WTC11 (cell line): ENCODE measurements at regions not wholly inside any gene's neighbourhood (a gene's known extent, or its start where the extent isn't known, plus 50 kb on each side); places are given as distances from the start of the nearest gene placed in this dataset.

Experiments
- ATAC-seq: fragments of 200-7000 bp; cut with Tn5 transposase; 2 replicates; pipeline ENCODE4 v1.10.0; 2021; ENCODE audit warnings: mild to moderate bottlenecking, moderate library complexity
- CTCF ChIA-PET: fragments of 300-600 bp; sonication (Branson Sonifier 250); formaldehyde crosslinking; loops from one replicate; lab custom pipeline; 2021; ENCODE audit warnings: antibody characterized with exemption; lab: Charles Lee
- POLR2A ChIA-PET: fragments of 350-600 bp; sonication (Branson Sonifier 250); formaldehyde crosslinking; loops from one replicate; lab custom pipeline; 2021; ENCODE audit warnings: antibody characterized with exemption; lab: Charles Lee
- DNase-seq: peaks from one replicate; pipeline ENCODE4 v3.0.0; 2021; ENCODE audit warnings: low spot score
- H3K27ac Mint-ChIP-seq: 2 replicates; pipeline ENCODE4 v1.8.0; 2021; ENCODE audit warnings: mixed read lengths
- H3K27me3 Mint-ChIP-seq: 2 replicates; pipeline ENCODE4 v1.8.0; 2021; ENCODE audit warnings: low read depth, mild to moderate bottlenecking, moderate library complexity, mixed read lengths
- H3K36me3 Mint-ChIP-seq: 2 replicates; pipeline ENCODE4 v1.8.0; 2021; ENCODE audit warnings: mixed read lengths
- H3K4me1 Mint-ChIP-seq: 2 replicates; pipeline ENCODE4 v1.8.0; 2022; ENCODE audit warnings: mixed read lengths
- H3K4me3 Mint-ChIP-seq: 2 replicates; pipeline ENCODE4 v1.8.0; 2021; ENCODE audit warnings: mild to moderate bottlenecking, moderate library complexity, mixed read lengths
- H3K9me3 Mint-ChIP-seq: 2 replicates; pipeline ENCODE4 v1.8.0; 2021; ENCODE audit warnings: mixed read lengths
- CREM ChIP-seq: sonication (generic); formaldehyde crosslinking; IDR thresholded peaks from 2 replicates; pipeline ENCODE4 v1.8.1; 2022; ENCODE audit warnings: mild to moderate bottlenecking, missing genetic modification reagents, moderate library complexity
- FOXJ3 ChIP-seq: sonication (generic); formaldehyde crosslinking; IDR thresholded peaks from 2 replicates; pipeline ENCODE4 v1.9.0; 2021; ENCODE audit warnings: missing genetic modification reagents, mild to moderate bottlenecking, borderline replicate concordance
- FOXP1 ChIP-seq: sonication (generic); formaldehyde crosslinking; IDR thresholded peaks from 2 replicates; pipeline ENCODE4 v1.8.0; 2022; ENCODE audit warnings: missing genetic modification reagents, mild to moderate bottlenecking, moderate library complexity, borderline replicate concordance
- GRHL2 ChIP-seq: fragments of 250-450 bp; sonication (Bioruptor Pico); IDR thresholded peaks from 2 replicates; pipeline ENCODE4 v1.8.0; 2022; ENCODE audit warnings: mild to moderate bottlenecking, moderate library complexity; ENCODE audit not compliant: insufficient replicate concordance, severe bottlenecking
- MXD4 ChIP-seq: fragments of 250-450 bp; sonication (Bioruptor Pico); IDR thresholded peaks from 2 replicates; pipeline ENCODE4 v1.8.0; 2021; ENCODE audit warnings: mild to moderate bottlenecking, moderate library complexity, borderline replicate concordance
- SMAD4 ChIP-seq: sonication (generic); formaldehyde crosslinking; IDR thresholded peaks from 2 replicates; pipeline ENCODE4 v1.8.0; 2022; ENCODE audit warnings: mild to moderate bottlenecking, missing genetic modification reagents
- TF ChIP-seq, protein P1 (sequence below): sonication (generic); formaldehyde crosslinking; conservative IDR thresholded peaks from 2 replicates; pipeline ENCODE4 v1.8.1; 2023; ENCODE audit warnings: mild to moderate bottlenecking, low read depth, missing genetic modification reagents, moderate library complexity
- TF ChIP-seq, protein P2 (sequence below): sonication (generic); formaldehyde crosslinking; IDR thresholded peaks from 2 replicates; pipeline ENCODE4 v1.8.0; 2022; ENCODE audit warnings: mild to moderate bottlenecking, missing genetic modification reagents
- TF ChIP-seq, protein P3 (sequence below): fragments of 250-450 bp; sonication (Bioruptor Pico); IDR thresholded peaks from 2 replicates; pipeline ENCODE4 v1.9.0; 2021; ENCODE audit warnings: moderate library complexity, mild to moderate bottlenecking, inconsistent platforms, borderline replicate concordance
- TF ChIP-seq, protein P4 (sequence below): sonication (generic); formaldehyde crosslinking; IDR thresholded peaks from 2 replicates; pipeline ENCODE4 v1.8.1; 2023; ENCODE audit warnings: mild to moderate bottlenecking, missing genetic modification reagents, moderate library complexity
- TF ChIP-seq, protein P5 (sequence below): sonication (generic); formaldehyde crosslinking; conservative IDR thresholded peaks from 2 replicates; pipeline ENCODE4 v1.8.1; 2022; ENCODE audit warnings: mild to moderate bottlenecking, missing genetic modification reagents
- TF ChIP-seq, protein P6 (sequence below): fragments of 250-450 bp; sonication (Bioruptor Pico); IDR thresholded peaks from 2 replicates; pipeline ENCODE4 v2.1.2; 2022; ENCODE audit warnings: mild to moderate bottlenecking, moderate library complexity
- TF ChIP-seq, protein P7 (sequence below): fragments of 250-450 bp; sonication (Bioruptor Pico); conservative IDR thresholded peaks from 2 replicates; pipeline ENCODE4 v1.9.0; 2021; ENCODE audit warnings: mild to moderate bottlenecking
- TF ChIP-seq, protein P8 (sequence below): fragments of 250-450 bp; sonication (Bioruptor Pico); IDR thresholded peaks from 2 replicates; pipeline ENCODE4 v1.9.0; 2021; ENCODE audit warnings: mild to moderate bottlenecking, borderline replicate concordance
- TF ChIP-seq, protein P9 (sequence below): fragments of 200-600 bp; IDR thresholded peaks from 2 replicates; pipeline ENCODE4 v1.8.0; 2022; ENCODE audit warnings: antibody characterized with exemption
- TF ChIP-seq, protein P10 (sequence below): sonication (generic); formaldehyde crosslinking; IDR thresholded peaks from 2 replicates; pipeline ENCODE4 v1.8.1; 2022; ENCODE audit warnings: missing genetic modification reagents, borderline replicate concordance

DNA sequence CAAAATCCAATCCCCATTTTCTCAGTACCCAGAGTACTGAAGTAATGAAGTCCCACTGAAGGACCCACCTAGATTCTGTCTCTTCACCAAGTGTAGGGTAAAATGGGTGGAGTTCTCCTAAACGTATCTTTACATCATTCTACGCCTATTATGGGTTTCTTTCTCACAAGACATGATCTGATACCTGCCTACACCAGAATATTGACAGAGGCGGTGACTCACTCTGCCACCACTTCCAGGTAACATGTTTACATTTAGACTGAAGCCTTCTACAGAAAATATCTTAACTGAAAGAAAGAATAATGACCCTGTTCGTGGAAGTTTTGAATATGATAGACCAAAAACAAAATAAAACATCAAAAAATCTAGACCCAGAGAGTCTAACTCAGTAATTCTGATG lies 89.8 kb downstream of the BTG1 start (continued):
- TF ChIP-seq, protein P1, sequence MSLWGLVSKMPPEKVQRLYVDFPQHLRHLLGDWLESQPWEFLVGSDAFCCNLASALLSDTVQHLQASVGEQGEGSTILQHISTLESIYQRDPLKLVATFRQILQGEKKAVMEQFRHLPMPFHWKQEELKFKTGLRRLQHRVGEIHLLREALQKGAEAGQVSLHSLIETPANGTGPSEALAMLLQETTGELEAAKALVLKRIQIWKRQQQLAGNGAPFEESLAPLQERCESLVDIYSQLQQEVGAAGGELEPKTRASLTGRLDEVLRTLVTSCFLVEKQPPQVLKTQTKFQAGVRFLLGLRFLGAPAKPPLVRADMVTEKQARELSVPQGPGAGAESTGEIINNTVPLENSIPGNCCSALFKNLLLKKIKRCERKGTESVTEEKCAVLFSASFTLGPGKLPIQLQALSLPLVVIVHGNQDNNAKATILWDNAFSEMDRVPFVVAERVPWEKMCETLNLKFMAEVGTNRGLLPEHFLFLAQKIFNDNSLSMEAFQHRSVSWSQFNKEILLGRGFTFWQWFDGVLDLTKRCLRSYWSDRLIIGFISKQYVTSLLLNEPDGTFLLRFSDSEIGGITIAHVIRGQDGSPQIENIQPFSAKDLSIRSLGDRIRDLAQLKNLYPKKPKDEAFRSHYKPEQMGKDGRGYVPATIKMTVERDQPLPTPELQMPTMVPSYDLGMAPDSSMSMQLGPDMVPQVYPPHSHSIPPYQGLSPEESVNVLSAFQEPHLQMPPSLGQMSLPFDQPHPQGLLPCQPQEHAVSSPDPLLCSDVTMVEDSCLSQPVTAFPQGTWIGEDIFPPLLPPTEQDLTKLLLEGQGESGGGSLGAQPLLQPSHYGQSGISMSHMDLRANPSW = no peak
- TF ChIP-seq, protein P2, sequence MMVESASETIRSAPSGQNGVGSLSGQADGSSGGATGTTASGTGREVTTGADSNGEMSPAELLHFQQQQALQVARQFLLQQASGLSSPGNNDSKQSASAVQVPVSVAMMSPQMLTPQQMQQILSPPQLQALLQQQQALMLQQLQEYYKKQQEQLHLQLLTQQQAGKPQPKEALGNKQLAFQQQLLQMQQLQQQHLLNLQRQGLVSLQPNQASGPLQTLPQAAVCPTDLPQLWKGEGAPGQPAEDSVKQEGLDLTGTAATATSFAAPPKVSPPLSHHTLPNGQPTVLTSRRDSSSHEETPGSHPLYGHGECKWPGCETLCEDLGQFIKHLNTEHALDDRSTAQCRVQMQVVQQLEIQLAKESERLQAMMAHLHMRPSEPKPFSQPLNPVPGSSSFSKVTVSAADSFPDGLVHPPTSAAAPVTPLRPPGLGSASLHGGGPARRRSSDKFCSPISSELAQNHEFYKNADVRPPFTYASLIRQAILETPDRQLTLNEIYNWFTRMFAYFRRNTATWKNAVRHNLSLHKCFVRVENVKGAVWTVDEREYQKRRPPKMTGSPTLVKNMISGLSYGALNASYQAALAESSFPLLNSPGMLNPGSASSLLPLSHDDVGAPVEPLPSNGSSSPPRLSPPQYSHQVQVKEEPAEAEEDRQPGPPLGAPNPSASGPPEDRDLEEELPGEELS (CRISPR knock-in tag) = no peak
- TF ChIP-seq CREM (CRISPR knock-in tag) = no peak

DNA sequence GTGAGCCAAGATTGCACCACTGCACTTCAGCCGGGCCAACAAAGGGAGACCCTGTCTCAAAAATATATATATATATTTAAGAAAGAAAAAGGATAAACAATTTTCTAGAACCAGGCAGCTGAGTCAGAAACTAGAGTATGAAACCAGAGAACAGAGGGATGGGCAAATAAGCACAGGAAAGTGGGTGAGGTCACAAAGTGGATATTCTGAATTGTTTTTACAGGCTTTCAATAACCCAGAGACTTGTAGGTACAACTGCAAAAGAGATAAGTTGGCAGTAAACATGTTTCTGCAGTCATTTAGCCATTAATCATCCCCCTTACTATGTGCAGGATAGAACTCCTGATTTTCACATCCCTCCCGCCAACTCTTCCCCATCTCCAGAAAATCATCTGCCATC lies 94.2 kb downstream of the BTG1 start:
- ChIA-PET CTCF (no interaction called here), POLR2A (no interaction called here)
- DNase-seq (no peak), ATAC-seq (no peak)
- Mint-ChIP-seq H3K9me3 (peaks cover 11% of the 10 kb centered on the region), H3K4me3 (no peak overlapping the region), H3K4me1 (peaks cover 9% of the 10 kb centered on the region; the same call in 1 of the 2 replicates), H3K27me3 (no peaks in the 10 kb centered on the region), H3K36me3 (peaks cover 7% of the 10 kb centered on the region), H3K27ac (no peak overlapping the region)
- TF ChIP-seq, protein P3, sequence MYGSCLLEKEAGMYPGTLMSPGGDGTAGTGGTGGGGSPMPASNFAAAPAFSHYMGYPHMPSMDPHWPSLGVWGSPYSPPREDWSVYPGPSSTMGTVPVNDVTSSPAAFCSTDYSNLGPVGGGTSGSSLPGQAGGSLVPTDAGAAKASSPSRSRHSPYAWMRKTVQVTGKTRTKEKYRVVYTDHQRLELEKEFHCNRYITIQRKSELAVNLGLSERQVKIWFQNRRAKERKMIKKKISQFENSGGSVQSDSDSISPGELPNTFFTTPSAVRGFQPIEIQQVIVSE (CRISPR knock-in tag) = no peak
- TF ChIP-seq SMAD4 (CRISPR knock-in tag) (no peak), FOXP1 (CRISPR knock-in tag) (no peak), MXD4 (no peak), GRHL2 (CRISPR knock-in tag) (no peak), FOXJ3 (no peak)
- TF ChIP-seq, protein P4, sequence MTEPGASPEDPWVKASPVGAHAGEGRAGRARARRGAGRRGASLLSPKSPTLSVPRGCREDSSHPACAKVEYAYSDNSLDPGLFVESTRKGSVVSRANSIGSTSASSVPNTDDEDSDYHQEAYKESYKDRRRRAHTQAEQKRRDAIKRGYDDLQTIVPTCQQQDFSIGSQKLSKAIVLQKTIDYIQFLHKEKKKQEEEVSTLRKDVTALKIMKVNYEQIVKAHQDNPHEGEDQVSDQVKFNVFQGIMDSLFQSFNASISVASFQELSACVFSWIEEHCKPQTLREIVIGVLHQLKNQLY (CRISPR knock-in tag) = no peak
- TF ChIP-seq, protein P5, sequence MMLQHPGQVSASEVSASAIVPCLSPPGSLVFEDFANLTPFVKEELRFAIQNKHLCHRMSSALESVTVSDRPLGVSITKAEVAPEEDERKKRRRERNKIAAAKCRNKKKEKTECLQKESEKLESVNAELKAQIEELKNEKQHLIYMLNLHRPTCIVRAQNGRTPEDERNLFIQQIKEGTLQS = no peak
- TF ChIP-seq, protein P6, sequence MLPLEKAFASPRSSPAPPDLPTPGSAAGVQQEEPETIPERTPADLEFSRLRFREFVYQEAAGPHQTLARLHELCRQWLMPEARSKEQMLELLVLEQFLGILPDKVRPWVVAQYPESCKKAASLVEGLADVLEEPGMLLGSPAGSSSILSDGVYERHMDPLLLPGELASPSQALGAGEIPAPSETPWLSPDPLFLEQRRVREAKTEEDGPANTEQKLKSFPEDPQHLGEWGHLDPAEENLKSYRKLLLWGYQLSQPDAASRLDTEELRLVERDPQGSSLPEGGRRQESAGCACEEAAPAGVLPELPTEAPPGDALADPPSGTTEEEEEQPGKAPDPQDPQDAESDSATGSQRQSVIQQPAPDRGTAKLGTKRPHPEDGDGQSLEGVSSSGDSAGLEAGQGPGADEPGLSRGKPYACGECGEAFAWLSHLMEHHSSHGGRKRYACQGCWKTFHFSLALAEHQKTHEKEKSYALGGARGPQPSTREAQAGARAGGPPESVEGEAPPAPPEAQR = no peak
- TF ChIP-seq, protein P7, sequence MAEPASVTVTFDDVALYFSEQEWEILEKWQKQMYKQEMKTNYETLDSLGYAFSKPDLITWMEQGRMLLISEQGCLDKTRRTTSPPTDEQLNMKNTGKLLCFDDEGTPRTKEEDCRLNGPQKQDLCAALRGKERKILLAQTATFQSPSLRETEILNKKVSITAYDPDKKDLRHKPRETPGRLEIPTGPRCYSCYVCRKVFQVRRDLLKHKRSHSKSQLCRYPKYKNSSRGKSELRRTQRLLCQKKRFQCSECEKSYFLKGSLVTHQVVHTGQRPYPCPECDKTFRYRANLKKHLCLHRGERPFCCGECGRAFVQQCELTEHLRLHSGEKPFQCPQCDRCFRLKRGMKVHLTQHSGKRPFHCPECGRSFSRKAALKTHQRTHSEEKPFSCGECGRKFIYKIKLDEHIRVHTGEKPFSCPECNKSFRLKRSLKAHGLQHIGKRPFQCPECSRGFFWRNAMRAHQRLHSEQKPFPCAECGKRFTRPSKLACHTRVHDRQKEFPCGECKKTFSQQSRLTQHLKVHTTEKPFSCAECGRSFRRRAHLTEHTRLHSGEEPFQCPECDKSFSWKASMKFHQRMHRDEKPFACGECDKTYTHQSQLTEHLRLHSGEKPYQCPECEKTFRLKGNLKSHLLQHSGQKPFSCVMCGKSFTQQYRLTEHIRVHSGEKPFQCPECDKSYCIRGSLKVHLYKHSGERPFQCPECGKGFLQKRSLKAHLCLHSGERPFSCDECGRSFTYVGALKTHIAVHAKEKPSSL (CRISPR knock-in tag) = no peak
- TF ChIP-seq, protein P8, sequence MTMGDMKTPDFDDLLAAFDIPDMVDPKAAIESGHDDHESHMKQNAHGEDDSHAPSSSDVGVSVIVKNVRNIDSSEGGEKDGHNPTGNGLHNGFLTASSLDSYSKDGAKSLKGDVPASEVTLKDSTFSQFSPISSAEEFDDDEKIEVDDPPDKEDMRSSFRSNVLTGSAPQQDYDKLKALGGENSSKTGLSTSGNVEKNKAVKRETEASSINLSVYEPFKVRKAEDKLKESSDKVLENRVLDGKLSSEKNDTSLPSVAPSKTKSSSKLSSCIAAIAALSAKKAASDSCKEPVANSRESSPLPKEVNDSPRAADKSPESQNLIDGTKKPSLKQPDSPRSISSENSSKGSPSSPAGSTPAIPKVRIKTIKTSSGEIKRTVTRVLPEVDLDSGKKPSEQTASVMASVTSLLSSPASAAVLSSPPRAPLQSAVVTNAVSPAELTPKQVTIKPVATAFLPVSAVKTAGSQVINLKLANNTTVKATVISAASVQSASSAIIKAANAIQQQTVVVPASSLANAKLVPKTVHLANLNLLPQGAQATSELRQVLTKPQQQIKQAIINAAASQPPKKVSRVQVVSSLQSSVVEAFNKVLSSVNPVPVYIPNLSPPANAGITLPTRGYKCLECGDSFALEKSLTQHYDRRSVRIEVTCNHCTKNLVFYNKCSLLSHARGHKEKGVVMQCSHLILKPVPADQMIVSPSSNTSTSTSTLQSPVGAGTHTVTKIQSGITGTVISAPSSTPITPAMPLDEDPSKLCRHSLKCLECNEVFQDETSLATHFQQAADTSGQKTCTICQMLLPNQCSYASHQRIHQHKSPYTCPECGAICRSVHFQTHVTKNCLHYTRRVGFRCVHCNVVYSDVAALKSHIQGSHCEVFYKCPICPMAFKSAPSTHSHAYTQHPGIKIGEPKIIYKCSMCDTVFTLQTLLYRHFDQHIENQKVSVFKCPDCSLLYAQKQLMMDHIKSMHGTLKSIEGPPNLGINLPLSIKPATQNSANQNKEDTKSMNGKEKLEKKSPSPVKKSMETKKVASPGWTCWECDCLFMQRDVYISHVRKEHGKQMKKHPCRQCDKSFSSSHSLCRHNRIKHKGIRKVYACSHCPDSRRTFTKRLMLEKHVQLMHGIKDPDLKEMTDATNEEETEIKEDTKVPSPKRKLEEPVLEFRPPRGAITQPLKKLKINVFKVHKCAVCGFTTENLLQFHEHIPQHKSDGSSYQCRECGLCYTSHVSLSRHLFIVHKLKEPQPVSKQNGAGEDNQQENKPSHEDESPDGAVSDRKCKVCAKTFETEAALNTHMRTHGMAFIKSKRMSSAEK = no peak
- TF ChIP-seq, protein P9, sequence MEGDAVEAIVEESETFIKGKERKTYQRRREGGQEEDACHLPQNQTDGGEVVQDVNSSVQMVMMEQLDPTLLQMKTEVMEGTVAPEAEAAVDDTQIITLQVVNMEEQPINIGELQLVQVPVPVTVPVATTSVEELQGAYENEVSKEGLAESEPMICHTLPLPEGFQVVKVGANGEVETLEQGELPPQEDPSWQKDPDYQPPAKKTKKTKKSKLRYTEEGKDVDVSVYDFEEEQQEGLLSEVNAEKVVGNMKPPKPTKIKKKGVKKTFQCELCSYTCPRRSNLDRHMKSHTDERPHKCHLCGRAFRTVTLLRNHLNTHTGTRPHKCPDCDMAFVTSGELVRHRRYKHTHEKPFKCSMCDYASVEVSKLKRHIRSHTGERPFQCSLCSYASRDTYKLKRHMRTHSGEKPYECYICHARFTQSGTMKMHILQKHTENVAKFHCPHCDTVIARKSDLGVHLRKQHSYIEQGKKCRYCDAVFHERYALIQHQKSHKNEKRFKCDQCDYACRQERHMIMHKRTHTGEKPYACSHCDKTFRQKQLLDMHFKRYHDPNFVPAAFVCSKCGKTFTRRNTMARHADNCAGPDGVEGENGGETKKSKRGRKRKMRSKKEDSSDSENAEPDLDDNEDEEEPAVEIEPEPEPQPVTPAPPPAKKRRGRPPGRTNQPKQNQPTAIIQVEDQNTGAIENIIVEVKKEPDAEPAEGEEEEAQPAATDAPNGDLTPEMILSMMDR = no peak
- TF ChIP-seq, protein P10, sequence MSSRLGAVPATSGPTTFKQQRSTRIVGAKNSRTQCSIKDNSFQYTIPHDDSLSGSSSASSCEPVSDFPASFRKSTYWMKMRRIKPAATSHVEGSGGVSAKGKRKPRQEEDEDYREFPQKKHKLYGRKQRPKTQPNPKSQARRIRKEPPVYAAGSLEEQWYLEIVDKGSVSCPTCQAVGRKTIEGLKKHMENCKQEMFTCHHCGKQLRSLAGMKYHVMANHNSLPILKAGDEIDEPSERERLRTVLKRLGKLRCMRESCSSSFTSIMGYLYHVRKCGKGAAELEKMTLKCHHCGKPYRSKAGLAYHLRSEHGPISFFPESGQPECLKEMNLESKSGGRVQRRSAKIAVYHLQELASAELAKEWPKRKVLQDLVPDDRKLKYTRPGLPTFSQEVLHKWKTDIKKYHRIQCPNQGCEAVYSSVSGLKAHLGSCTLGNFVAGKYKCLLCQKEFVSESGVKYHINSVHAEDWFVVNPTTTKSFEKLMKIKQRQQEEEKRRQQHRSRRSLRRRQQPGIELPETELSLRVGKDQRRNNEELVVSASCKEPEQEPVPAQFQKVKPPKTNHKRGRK = no peak
